Activated CD4-positive, alpha-beta T cell treated with anti-CD3 and anti-CD28 coated beads, Interleukin-2, amount 10 ng/mL, durations not matched to agents 7 days and 5 days (primary cell): ENCODE measurements at regions not wholly inside any gene's neighbourhood (a gene's known extent, or its start where the extent isn't known, plus 50 kb on each side); places are given as distances from the start of the nearest gene placed in this dataset.
"Not testable (repeated sequence)": the region's sequence is repeated elsewhere in the genome, so short reads cannot be mapped to it uniquely, and the experiment has no call there.

Experiments
- CTCF ChIA-PET: fragments of 350-600 bp; sonication (Branson Sonifier 250); formaldehyde crosslinking; loops from one replicate; lab custom pipeline; 2021; ENCODE audit warnings: antibody characterized with exemption; lab: Charles Lee
- POLR2A ChIA-PET: fragments of 350-600 bp; sonication (Branson Sonifier 250); formaldehyde crosslinking; loops from one replicate; lab custom pipeline; 2021; ENCODE audit warnings: antibody characterized with exemption; lab: Charles Lee
- DNase-seq: peaks from one replicate; pipeline ENCODE4 v3.0.0-alpha.2; 2020
- H3K27ac Mint-ChIP-seq: one replicate; pipeline ENCODE4 v1.8.0; 2021; ENCODE audit warnings: mild to moderate bottlenecking, moderate library complexity, mixed read lengths
- H3K27me3 Mint-ChIP-seq: one replicate; pipeline ENCODE4 v1.8.0; 2021; ENCODE audit warnings: mixed read lengths
- H3K36me3 Mint-ChIP-seq: one replicate; pipeline ENCODE4 v1.8.0; 2021; ENCODE audit warnings: low read depth, mixed read lengths
- H3K4me1 Mint-ChIP-seq: one replicate; pipeline ENCODE4 v1.8.0; 2021; ENCODE audit warnings: mixed read lengths
- H3K4me3 Mint-ChIP-seq: one replicate; pipeline ENCODE4 v1.8.0; 2021; ENCODE audit warnings: mild to moderate bottlenecking, moderate library complexity, mixed read lengths
- H3K9me3 Mint-ChIP-seq: one replicate; pipeline ENCODE4 v1.8.0; 2021; ENCODE audit warnings: mixed read lengths

- CTCF ChIA-PET, result no interaction called here
These were observed 75.4 kb upstream of the ATP1A1 start for GRCh38 chr1:116297495-116298212.

GRCh38 chr1:116298213-116298579 is 74.8 kb upstream of the ATP1A1 start:
- H3K9me3 Mint-ChIP-seq, DNase-seq, POLR2A ChIA-PET, H3K27ac Mint-ChIP-seq, H3K36me3 Mint-ChIP-seq, H3K4me1 Mint-ChIP-seq, H3K4me3 Mint-ChIP-seq, CTCF ChIA-PET, H3K27me3 Mint-ChIP-seq: not testable (repeated sequence)

More at GRCh38 chr1:116297495-116298212, 75.4 kb upstream of the ATP1A1 start:
- no peak for DNase-seq
- H3K27me3 Mint-ChIP-seq, result no peaks in the 10 kb centered on the region
- H3K9me3 Mint-ChIP-seq, result peaks cover 8% of the 10 kb centered on the region
- no peaks in the 10 kb centered on the region for H3K4me1 Mint-ChIP-seq
- H3K4me3 Mint-ChIP-seq, result no peak overlapping the region
- POLR2A ChIA-PET, result no interaction called here
- H3K36me3 Mint-ChIP-seq, result peaks cover 4% of the 10 kb centered on the region
- H3K27ac Mint-ChIP-seq, result no peak overlapping the region

- no peak for DNase-seq
- peaks cover 8% of the 10 kb centered on the region for H3K9me3 Mint-ChIP-seq
- peaks cover 4% of the 10 kb centered on the region for H3K36me3 Mint-ChIP-seq
- ChIA-PET POLR2A (no interaction called here), CTCF (interaction anchor here (1.1 kb wide), 1 partner anchor 45 kb away, joined by 3 read pairs; no protein-coding TSS in a partner anchor)
- peaks cover 6% of the 10 kb centered on the region for H3K27me3 Mint-ChIP-seq
- no peak overlapping the region for H3K27ac Mint-ChIP-seq
- H3K4me1 Mint-ChIP-seq, result no peaks in the 10 kb centered on the region
- H3K4me3 Mint-ChIP-seq, result no peak overlapping the region
These were observed 74.3 kb upstream of the ATP1A1 start for GRCh38 chr1:116298746-116299145.

DNA sequence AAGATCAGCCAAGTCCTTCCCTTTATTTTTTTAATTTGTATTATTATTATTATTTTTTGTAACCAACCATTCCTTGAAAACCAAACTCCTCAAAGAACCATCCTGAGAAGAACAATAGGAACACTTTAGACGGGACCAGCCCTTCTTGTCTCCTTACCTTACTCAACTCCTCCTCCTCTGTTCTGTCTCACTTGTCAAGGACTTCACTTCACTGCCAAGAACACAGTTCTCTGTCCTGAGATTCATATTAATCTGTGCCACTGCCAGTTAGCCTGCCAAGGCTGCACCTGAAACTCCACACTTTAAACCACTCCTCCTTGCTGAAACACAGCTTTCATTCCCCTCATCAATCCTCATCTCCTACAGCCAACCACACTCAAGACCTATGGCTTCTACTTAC is 73.8 kb upstream of the ATP1A1 start:
- Mint-ChIP-seq H3K36me3 (peaks cover 4% of the 10 kb centered on the region), H3K27me3 (peaks cover 6% of the 10 kb centered on the region), H3K4me3 (no peak overlapping the region), H3K4me1 (no peaks in the 10 kb centered on the region), H3K9me3 (peaks cover 8% of the 10 kb centered on the region), H3K27ac (no peak overlapping the region)
- CTCF ChIA-PET, result interaction anchor here (1.1 kb wide), 1 partner anchor 45 kb away, joined by 3 read pairs; no protein-coding TSS in a partner anchor
- POLR2A ChIA-PET, result no interaction called here
- no peak for DNase-seq

DNA sequence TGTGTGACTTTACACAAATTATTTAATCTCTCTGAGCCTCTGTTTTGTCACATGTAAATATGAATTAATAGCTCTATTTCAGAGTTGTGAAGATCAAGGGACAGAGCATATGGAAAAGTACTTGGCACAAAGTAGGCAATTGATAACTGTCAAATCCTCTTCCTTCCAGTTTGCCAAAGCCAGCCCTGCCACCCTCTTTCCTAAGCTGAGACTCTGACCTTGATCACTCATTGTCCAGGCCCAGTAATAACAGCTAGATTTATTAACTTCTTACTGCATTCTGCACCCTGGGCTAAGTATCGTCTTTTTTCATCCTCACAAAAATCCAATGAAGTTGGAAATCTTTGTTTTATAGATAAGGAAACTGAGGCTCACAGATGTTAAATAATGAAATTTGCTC is 70.8 kb upstream of the ATP1A1 start:
- no peak for DNase-seq
- Mint-ChIP-seq H3K27ac (no peak overlapping the region), H3K4me1 (no peaks in the 10 kb centered on the region), H3K4me3 (no peak overlapping the region), H3K9me3 (peaks cover 10% of the 10 kb centered on the region), H3K27me3 (peaks cover 6% of the 10 kb centered on the region), H3K36me3 (peaks cover 5% of the 10 kb centered on the region)
- ChIA-PET CTCF (interaction anchor here (0.8 kb wide), 1 partner anchor 183 kb away, joined by 3 read pairs; no protein-coding TSS in a partner anchor), POLR2A (no interaction called here)

DNA sequence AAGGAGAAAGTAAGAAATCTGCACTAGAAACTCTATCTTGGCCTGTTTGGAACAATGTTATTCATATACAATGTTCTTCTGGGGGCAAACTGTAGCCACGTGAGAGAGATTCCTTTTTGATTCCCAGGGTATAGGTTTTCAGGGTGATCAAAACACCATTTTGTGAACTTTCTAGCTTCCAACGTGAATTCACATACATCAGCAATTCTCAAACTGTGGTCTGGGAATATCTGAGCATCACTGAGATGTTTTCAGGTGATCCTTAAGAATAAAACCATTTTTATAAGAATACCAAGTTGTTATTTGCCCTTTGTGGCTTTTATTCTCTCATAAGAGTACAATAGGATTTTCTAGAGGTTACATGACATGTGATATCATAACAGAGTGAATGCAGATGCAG is 66.9 kb upstream of the ATP1A1 start:
- DNase-seq, result no peak
- peaks cover 2% of the 10 kb centered on the region for H3K9me3 Mint-ChIP-seq
- POLR2A ChIA-PET, result no interaction called here
- H3K4me1 Mint-ChIP-seq, result peaks cover 10% of the 10 kb centered on the region
- H3K27me3 Mint-ChIP-seq, result peaks cover 6% of the 10 kb centered on the region
- peaks cover 1% of the 10 kb centered on the region for H3K36me3 Mint-ChIP-seq
- H3K4me3 Mint-ChIP-seq, result no peak overlapping the region
- CTCF ChIA-PET, result no interaction called here
- no peak overlapping the region for H3K27ac Mint-ChIP-seq

DNA sequence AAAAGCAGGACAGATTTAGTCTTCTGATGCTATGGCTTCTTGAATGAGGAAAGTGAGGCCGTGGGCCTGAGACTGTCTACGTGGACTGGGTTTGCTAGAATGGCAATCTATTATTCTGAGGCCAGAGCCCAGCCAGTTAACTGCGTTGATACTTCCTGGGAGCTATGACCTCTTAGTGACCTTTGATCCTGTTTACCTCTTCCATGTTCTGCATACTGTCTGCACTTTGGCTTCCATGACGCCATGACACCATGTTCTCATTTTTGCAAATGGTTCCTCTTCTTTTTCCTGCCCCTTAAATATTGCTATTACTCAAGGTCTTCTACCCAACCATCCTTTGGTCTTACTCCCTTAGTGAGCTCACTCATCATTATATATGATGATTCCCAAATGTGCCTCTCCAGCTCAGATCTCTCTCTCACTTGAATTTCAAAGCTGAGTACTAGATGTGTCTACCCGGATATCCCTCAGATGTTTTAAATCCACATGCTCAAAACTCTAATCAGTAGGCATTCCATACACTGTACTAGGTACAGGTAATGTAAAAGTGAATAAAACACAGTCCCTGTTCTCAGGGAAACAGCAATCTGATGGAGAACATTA is 66.1 kb upstream of the ATP1A1 start:
- POLR2A ChIA-PET, result no interaction called here

DNA sequence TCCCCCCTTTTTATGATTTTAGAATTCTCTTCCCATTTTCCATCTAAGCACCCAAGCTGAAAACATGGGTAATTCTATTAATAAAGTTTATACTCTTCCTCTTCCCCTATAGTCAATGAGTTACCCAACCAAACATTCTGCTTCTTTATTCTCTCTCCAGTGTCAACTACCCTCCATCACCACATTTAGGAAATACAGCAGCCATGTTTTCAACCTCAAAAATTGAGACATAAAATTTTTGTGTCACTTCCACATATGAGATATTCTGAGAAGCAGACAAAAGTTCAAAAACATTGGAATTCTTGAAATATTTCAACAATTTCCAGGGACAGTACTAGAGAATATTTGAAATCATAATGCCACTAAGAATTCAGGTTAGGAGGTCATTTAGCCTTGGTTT is 64.8 kb upstream of the ATP1A1 start:
- POLR2A ChIA-PET, result no interaction called here
- peaks cover 4% of the 10 kb centered on the region for H3K27me3 Mint-ChIP-seq

More for the DNA sequence above, 66.1 kb upstream of the ATP1A1 start:
- DNase-seq, result no peak
- Mint-ChIP-seq H3K36me3 (peaks cover 1% of the 10 kb centered on the region), H3K9me3 (peaks cover 2% of the 10 kb centered on the region), H3K27ac (no peak overlapping the region), H3K4me3 (no peak overlapping the region), H3K4me1 (peaks cover 10% of the 10 kb centered on the region), H3K27me3 (peaks cover 6% of the 10 kb centered on the region)
- CTCF ChIA-PET, result interaction anchor here (0.9 to 1.0 kb wide), 2 partner anchors 39 to 600 kb away, joined by 3 read pairs; no protein-coding TSS in a partner anchor

GRCh38 chr1:116309090-116309870 is 63.8 kb upstream of the ATP1A1 start:
- no peaks in the 10 kb centered on the region for H3K27me3 Mint-ChIP-seq
- peaks cover 1% of the 10 kb centered on the region for H3K36me3 Mint-ChIP-seq
- H3K27ac Mint-ChIP-seq, result no peak overlapping the region
- ChIA-PET CTCF (interaction anchor here (1.1 kb wide), 1 partner anchor 176 kb away, joined by 4 read pairs; no protein-coding TSS in a partner anchor), POLR2A (no interaction called here)
- peaks cover 12% of the 10 kb centered on the region for H3K4me1 Mint-ChIP-seq
- peaks cover 2% of the 10 kb centered on the region for H3K9me3 Mint-ChIP-seq
- no peak overlapping the region for H3K4me3 Mint-ChIP-seq
- no peak for DNase-seq

More for the DNA sequence above, 64.8 kb upstream of the ATP1A1 start:
- CTCF ChIA-PET, result interaction anchor here (0.9 kb wide), 1 partner anchor 38 kb away, joined by 3 read pairs; no protein-coding TSS in a partner anchor
- Mint-ChIP-seq H3K27ac (no peak overlapping the region), H3K4me1 (peaks cover 12% of the 10 kb centered on the region), H3K9me3 (peaks cover 2% of the 10 kb centered on the region), H3K36me3 (peaks cover 1% of the 10 kb centered on the region), H3K4me3 (no peak overlapping the region)
- no peak for DNase-seq

DNA sequence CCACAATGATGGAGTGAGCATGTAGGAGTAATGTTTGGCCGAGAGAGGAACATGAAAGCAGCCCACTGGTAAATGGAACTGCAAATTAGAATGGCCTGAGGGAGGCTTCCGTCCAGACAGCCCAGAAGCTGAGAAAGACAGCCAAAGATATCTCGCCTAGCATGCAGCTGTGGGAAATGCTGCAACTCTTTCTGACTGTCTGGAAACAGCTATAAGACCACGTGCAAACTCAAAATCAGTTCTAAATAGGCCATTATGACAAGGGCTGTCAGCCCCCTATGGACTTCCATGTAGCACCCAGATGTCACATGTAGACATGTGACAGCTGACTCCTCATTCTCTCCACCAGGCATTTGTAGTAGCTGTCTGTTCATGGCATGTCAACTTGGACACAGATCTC is 62.9 kb upstream of the ATP1A1 start:
- Mint-ChIP-seq H3K27me3 (no peaks in the 10 kb centered on the region), H3K4me1 (peaks cover 12% of the 10 kb centered on the region), H3K27ac (no peak overlapping the region), H3K36me3 (peaks cover 1% of the 10 kb centered on the region), H3K4me3 (no peak overlapping the region), H3K9me3 (peaks cover 2% of the 10 kb centered on the region)
- POLR2A ChIA-PET, result no interaction called here
- no peak for DNase-seq
- CTCF ChIA-PET, result interaction anchor here (1.1 kb wide), 1 partner anchor 175 kb away, joined by 4 read pairs; no protein-coding TSS in a partner anchor

GRCh38 chr1:116311193-116311592 is 61.9 kb upstream of the ATP1A1 start:
- H3K27me3 Mint-ChIP-seq, result no peaks in the 10 kb centered on the region
- peak overlapping the region; percentile 55 for H3K27ac Mint-ChIP-seq
- ChIA-PET CTCF (interaction anchor here (0.9 kb wide), 1 partner anchor 20 kb away, joined by 3 read pairs; no protein-coding TSS in a partner anchor), POLR2A (no interaction called here)
- no peak overlapping the region for H3K4me3 Mint-ChIP-seq
- H3K4me1 Mint-ChIP-seq, result peaks cover 12% of the 10 kb centered on the region
- no peaks in the 10 kb centered on the region for H3K9me3 Mint-ChIP-seq
- no peaks in the 10 kb centered on the region for H3K36me3 Mint-ChIP-seq
- no peak for DNase-seq

DNA sequence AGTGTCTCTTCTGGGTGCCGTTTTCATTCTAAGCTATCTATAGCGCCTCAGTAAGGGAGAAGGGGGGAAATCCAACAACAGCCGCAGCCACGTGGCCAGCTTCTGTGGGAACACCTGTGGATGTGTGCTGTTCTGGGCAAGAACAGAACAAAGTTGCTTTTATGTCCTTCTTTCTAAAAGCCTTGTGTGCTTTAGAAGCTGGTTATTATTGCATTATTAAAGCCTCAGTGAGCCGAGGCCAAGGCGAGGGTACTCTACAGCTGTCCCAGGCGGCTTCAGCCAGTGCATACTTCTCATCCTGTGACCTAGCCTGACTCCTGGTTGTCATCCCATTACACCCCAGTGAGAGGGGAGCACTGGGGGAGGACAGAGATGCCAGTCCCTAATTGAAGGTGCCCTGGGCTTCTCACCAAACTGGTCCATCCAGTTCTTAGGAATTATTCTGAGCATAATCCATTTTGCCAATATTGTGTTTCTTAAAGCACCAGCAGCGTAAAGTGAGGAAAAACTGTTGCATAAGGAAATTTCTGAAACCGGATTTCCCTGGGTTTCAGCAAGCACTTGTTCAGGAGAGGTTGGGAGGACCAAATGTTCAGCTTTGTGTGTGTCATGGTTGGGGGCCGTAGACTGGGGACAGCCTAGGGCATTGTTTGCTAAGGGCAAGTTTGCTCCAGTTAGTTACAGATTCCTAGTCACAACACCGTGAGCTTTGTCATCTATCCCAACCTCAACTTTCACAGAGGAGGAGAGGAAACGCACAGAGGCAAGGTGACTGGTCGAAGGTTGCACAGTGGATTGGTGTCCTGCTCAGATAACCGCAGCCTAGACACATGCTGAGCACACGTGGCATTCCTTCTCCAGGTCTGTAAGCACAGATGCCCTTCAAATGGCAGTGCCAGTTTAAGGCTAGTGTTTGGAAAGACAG is 61.0 kb upstream of the ATP1A1 start:
- POLR2A ChIA-PET, result no interaction called here
- no peak for DNase-seq
- Mint-ChIP-seq H3K9me3 (no peaks in the 10 kb centered on the region), H3K27ac (no peak overlapping the region), H3K27me3 (no peaks in the 10 kb centered on the region), H3K4me3 (no peak overlapping the region), H3K36me3 (no peaks in the 10 kb centered on the region), H3K4me1 (peaks cover 12% of the 10 kb centered on the region)
- CTCF ChIA-PET, result interaction anchor here (0.9 kb wide), 1 partner anchor 20 kb away, joined by 3 read pairs; no protein-coding TSS in a partner anchor
